Keratinocyte (primary cell): ENCODE measurements at regions not wholly inside any gene's neighbourhood (a gene's known extent, or its start where the extent isn't known, plus 50 kb on each side); places are given as distances from the start of the nearest gene placed in this dataset.

Experiments used
- EZH2 ChIP-seq: IDR thresholded peaks from one replicate; pipeline ENCODE4 v1.6.1; 2012; ENCODE audit warnings: inconsistent platforms, mild to moderate bottlenecking, low read length, moderate library complexity
- TF ChIP-seq, protein P1 (sequence below), 3 experiments: IDR thresholded peaks in 1 of 3; conservative IDR thresholded peaks in 1 of 3; optimal IDR thresholded peaks in 1 of 3; 2 replicates in 2 of 3; 3 replicates in 1 of 3; pipeline versions ENCODE3 to v1.5.1; 2011; ENCODE audit warnings: low read length in 3 of 3, mild to moderate bottlenecking in 3 of 3, moderate library complexity in 2 of 3, control low read depth in 1 of 3, inconsistent platforms in 1 of 3; ENCODE audit not compliant: insufficient read depth in 2 of 3; ENCODE audit errors: extremely low read depth in 1 of 3

GRCh38 chr3:194225418-194225812 is 89.5 kb downstream of the HES1 start:
- TF ChIP-seq EZH2 = no peak
- TF ChIP-seq, protein P1, sequence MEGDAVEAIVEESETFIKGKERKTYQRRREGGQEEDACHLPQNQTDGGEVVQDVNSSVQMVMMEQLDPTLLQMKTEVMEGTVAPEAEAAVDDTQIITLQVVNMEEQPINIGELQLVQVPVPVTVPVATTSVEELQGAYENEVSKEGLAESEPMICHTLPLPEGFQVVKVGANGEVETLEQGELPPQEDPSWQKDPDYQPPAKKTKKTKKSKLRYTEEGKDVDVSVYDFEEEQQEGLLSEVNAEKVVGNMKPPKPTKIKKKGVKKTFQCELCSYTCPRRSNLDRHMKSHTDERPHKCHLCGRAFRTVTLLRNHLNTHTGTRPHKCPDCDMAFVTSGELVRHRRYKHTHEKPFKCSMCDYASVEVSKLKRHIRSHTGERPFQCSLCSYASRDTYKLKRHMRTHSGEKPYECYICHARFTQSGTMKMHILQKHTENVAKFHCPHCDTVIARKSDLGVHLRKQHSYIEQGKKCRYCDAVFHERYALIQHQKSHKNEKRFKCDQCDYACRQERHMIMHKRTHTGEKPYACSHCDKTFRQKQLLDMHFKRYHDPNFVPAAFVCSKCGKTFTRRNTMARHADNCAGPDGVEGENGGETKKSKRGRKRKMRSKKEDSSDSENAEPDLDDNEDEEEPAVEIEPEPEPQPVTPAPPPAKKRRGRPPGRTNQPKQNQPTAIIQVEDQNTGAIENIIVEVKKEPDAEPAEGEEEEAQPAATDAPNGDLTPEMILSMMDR (optimal IDR thresholded peaks at IDR 0.05 in 1 of 3, IDR thresholded peaks at IDR 0.05 in 1 of 3, conservative IDR thresholded peaks at IDR 0.05 in 1 of 3; ENCODE audit: extremely low read depth in 1 of 3, insufficient read depth in 2 of 3, low read length in 3 of 3) = no peak
